ENCODE measurements at regions not wholly inside any gene's neighbourhood (a gene's known extent, or its start where the extent isn't known, plus 50 kb on each side); places are given as distances from the start of the nearest gene placed in this dataset.

GRCh38 chr18:2412996-2413751 is 158.1 kb downstream of the METTL4 start:
- no peak for DNase-seq (ENCODE audit: low read depth)

- no peak for DNase-seq (ENCODE audit: low read depth)
Measured at GRCh38 chr18:2414235-2414634, 157.1 kb downstream of the METTL4 start.

- DNase-seq (ENCODE audit: low read depth): no peak
Measured at GRCh38 chr18:2415656-2416055, 155.6 kb downstream of the METTL4 start.

GRCh38 chr18:2417861-2418610 is 153.3 kb downstream of the METTL4 start:
- peak; percentile 58 for DNase-seq (ENCODE audit: low read depth)

- DNase-seq (ENCODE audit: low read depth): no peak
Measured at GRCh38 chr18:2420367-2420766, 150.9 kb downstream of the METTL4 start.

- no peak for DNase-seq (ENCODE audit: low read depth)
Measured at GRCh38 chr18:2423761-2424160, 147.5 kb downstream of the METTL4 start.

- peak; percentile 63 for DNase-seq (ENCODE audit: low read depth)
Measured at GRCh38 chr18:2424420-2424819, 146.9 kb downstream of the METTL4 start.

- DNase-seq (ENCODE audit: low read depth): peak; percentile 25
Measured at GRCh38 chr18:2425426-2426317, 145.6 kb downstream of the METTL4 start.

GRCh38 chr18:2430191-2430590 is 141.1 kb downstream of the METTL4 start:
- DNase-seq (ENCODE audit: low read depth): no peak

GRCh38 chr18:2431806-2432205 is 139.5 kb downstream of the METTL4 start:
- DNase-seq (ENCODE audit: low read depth): no peak

GRCh38 chr18:2433366-2433765 is 137.9 kb downstream of the METTL4 start:
- no peak for DNase-seq (ENCODE audit: low read depth)

- peak; percentile 20 for DNase-seq (ENCODE audit: low read depth)
Measured at GRCh38 chr18:2441544-2441943, 129.8 kb downstream of the METTL4 start.

- no peak for DNase-seq (ENCODE audit: low read depth)
Measured at GRCh38 chr18:2442006-2442405, 129.3 kb downstream of the METTL4 start.

- DNase-seq (ENCODE audit: low read depth): no peak
Measured at GRCh38 chr18:2442726-2443275, 128.5 kb downstream of the METTL4 start.

GRCh38 chr18:2444201-2444875 is 127.0 kb downstream of the METTL4 start:
- DNase-seq (ENCODE audit: low read depth): no peak

GRCh38 chr18:2448565-2449151 is 122.6 kb downstream of the METTL4 start:
- DNase-seq (ENCODE audit: low read depth): no peak

GRCh38 chr18:2451556-2451955 is 119.7 kb downstream of the METTL4 start:
- DNase-seq (ENCODE audit: low read depth): no peak

- peak; percentile 29 for DNase-seq (ENCODE audit: low read depth)
Measured at GRCh38 chr18:2459886-2460285, 111.4 kb downstream of the METTL4 start.

- DNase-seq (ENCODE audit: low read depth): no peak
Measured at GRCh38 chr18:2466978-2467377, 104.3 kb downstream of the METTL4 start.

- peak; percentile 56 for DNase-seq (ENCODE audit: low read depth)
Measured at GRCh38 chr18:2468051-2468450, 103.3 kb downstream of the METTL4 start.

- DNase-seq (ENCODE audit: low read depth): no peak
Measured at GRCh38 chr18:2471523-2471922, 99.8 kb downstream of the METTL4 start.

All from LHCN-M2 (cell line).